HUDEP-2 (cell line): ENCODE measurements at regions not wholly inside any gene's neighbourhood (a gene's known extent, or its start where the extent isn't known, plus 50 kb on each side); places are given as distances from the start of the nearest gene placed in this dataset.

Experiments used
- DNase-seq, 76 experiments: peaks; one replicate each; lab custom pipeline; 2025; ENCODE audit not compliant: unreplicated experiment in 76 of 76; lab: John Stamatoyannopoulos, UW

- no peak for DNase-seq
Observed at GRCh38 chr15:26378304-26378703, 394.6 kb downstream of the GABRB3 start.

GRCh38 chr15:26376243-26376642, 396.6 kb downstream of the GABRB3 start:
- DNase-seq = no peak

- DNase-seq = no peak
Observed at GRCh38 chr15:26374806-26375205, 398.1 kb downstream of the GABRB3 start.

- no peak for DNase-seq
Observed at GRCh38 chr15:26372706-26373105, 400.2 kb downstream of the GABRB3 start.

GRCh38 chr15:26365077-26365476, 407.8 kb downstream of the GABRB3 start:
- no peak for DNase-seq

- DNase-seq = no peak
Observed at GRCh38 chr15:26359855-26360254, 413.0 kb downstream of the GABRB3 start.

- DNase-seq = no peak
Observed at GRCh38 chr15:26358708-26359107, 414.2 kb downstream of the GABRB3 start.

GRCh38 chr15:26357653-26358052, 415.2 kb downstream of the GABRB3 start:
- no peak for DNase-seq

GRCh38 chr15:26355472-26356074, 417.3 kb downstream of the GABRB3 start:
- no peak for DNase-seq

GRCh38 chr15:26352909-26353308, 420.0 kb downstream of the GABRB3 start:
- no peak for DNase-seq

GRCh38 chr15:26352406-26352805, 420.5 kb downstream of the GABRB3 start:
- no peak for DNase-seq

GRCh38 chr15:26325495-26325894, 447.4 kb downstream of the GABRB3 start:
- DNase-seq = no peak

GRCh38 chr15:26323566-26323965, 449.3 kb downstream of the GABRB3 start:
- DNase-seq = no peak

GRCh38 chr15:26318689-26319088, 454.2 kb downstream of the GABRB3 start:
- DNase-seq = no peak

- DNase-seq = no peak
Observed at GRCh38 chr15:26314577-26314976, 451.4 kb upstream of the ATP10A start.

GRCh38 chr15:26311710-26312236, 448.6 kb upstream of the ATP10A start:
- no peak for DNase-seq

GRCh38 chr15:26298659-26299170, 435.6 kb upstream of the ATP10A start:
- no peak for DNase-seq

- no peak for DNase-seq
Observed at GRCh38 chr15:26298010-26298658, 435.0 kb upstream of the ATP10A start.

GRCh38 chr15:26295336-26296085, 432.4 kb upstream of the ATP10A start:
- DNase-seq = no peak

- no peak for DNase-seq
Observed at GRCh38 chr15:26294059-26294689, 431.0 kb upstream of the ATP10A start.

GRCh38 chr15:26287381-26287780, 424.3 kb upstream of the ATP10A start:
- no peak for DNase-seq
